A549 (cell line): ENCODE measurements at regions not wholly inside any gene's neighbourhood (a gene's known extent, or its start where the extent isn't known, plus 50 kb on each side); places are given as distances from the start of the nearest gene placed in this dataset.

Source experiments
- ATAC-seq, 2 experiments: fragments of 200-7000 bp in 1 of 2; fragments of >200 bp in 1 of 2; cut with Nextera tagmentation in 1 of 2; cut with Tn5 transposase in 1 of 2; 3 replicates each; pipeline versions ENCODE4 v1.8.0 to v1.9.1; 2018 to 2020; ENCODE audit warnings: mild to moderate bottlenecking in 1 of 2, moderate library complexity in 1 of 2
- CTCF ChIA-PET: fragments of 300-600 bp; sonication (Branson Sonifier 250); formaldehyde crosslinking; extraction: SDS; loops from one replicate; lab custom pipeline; 2021; ENCODE audit warnings: antibody characterized with exemption, inconsistent platforms; lab: Yijun Ruan, JAX
- POLR2A ChIA-PET: fragments of 350-600 bp; formaldehyde crosslinking; extraction: SDS; loops from one replicate; lab custom pipeline; 2021; ENCODE audit warnings: antibody characterized with exemption, inconsistent platforms; lab: Yijun Ruan, JAX
- DNase-seq, 2 experiments: peaks; one replicate each; pipeline versions ENCODE4 v3.0.0 to v3.0.0-alpha.2; 2011 to 2016; ENCODE audit warnings: low read depth in 1 of 2, low spot score in 1 of 2
- FAIRE-seq: peaks from 2 replicates; lab custom pipeline; 2011; peaks lifted over from hg19 to GRCh38; lab: Jason Lieb, UNC
- H3K27ac ChIP-seq, 2 experiments: fragments of >200 bp; sonication (Bioruptor Twin); formaldehyde crosslinking; 3 replicates each; pipeline ENCODE4 v1.5.1; 2016 to 2017
- H3K4me1 ChIP-seq: fragments of >200 bp; sonication (Bioruptor Twin); formaldehyde crosslinking; 3 replicates; pipeline ENCODE4 v1.6.1; 2016
- H3K4me2 ChIP-seq: fragments of >200 bp; sonication (Bioruptor Twin); formaldehyde crosslinking; 3 replicates; pipeline ENCODE4 v1.6.1; 2016
- H3K4me3 ChIP-seq: fragments of >200 bp; sonication (Bioruptor Twin); formaldehyde crosslinking; 3 replicates; pipeline ENCODE4 v1.5.1; 2016
- H3K9me3 ChIP-seq: fragments of >200 bp; sonication (Bioruptor Twin); formaldehyde crosslinking; 3 replicates; pipeline ENCODE4 v1.6.1; 2016
- BCL3 ChIP-seq: fragments of >200 bp; sonication (Bioruptor Twin); formaldehyde crosslinking; IDR thresholded peaks from 3 replicates; pipeline ENCODE4 v1.6.1; 2016
- CBX2 ChIP-seq: fragments of 200-600 bp; sonication (generic); IDR thresholded peaks from 2 replicates; pipeline ENCODE4 v1.6.1; 2016; ENCODE audit warnings: low read depth, mild to moderate bottlenecking, borderline replicate concordance
- CEBPB ChIP-seq, 2 experiments: fragments of >200 bp in 1 of 2; sonication (Bioruptor Twin) in 1 of 2; formaldehyde crosslinking in 1 of 2; IDR thresholded peaks; 2 replicates each; pipeline ENCODE4 v1.6.1; 2012 to 2016
- CHD2 ChIP-seq: fragments of 150-350 bp; IDR thresholded peaks from 2 replicates; pipeline ENCODE4 v1.6.1; 2014; ENCODE audit warnings: low read length; ENCODE audit not compliant: partially characterized antibody
- CHD4 ChIP-seq: fragments of 200-600 bp; sonication (generic); IDR thresholded peaks from 2 replicates; pipeline ENCODE4 v1.6.1; 2016; ENCODE audit warnings: antibody characterized with exemption, mild to moderate bottlenecking, borderline replicate concordance
- ELK1 ChIP-seq: fragments of 150-350 bp; IDR thresholded peaks from 2 replicates; pipeline ENCODE4 v1.6.1; 2014; ENCODE audit warnings: low read depth, mild to moderate bottlenecking, low read length
- EP300 ChIP-seq, 2 experiments: fragments of >200 bp; sonication (Bioruptor Twin); formaldehyde crosslinking; IDR thresholded peaks; 2 replicates in 1 of 2; 3 replicates in 1 of 2; pipeline ENCODE4 v1.6.1; 2016 to 2017
- FOSB ChIP-seq: fragments of 250-450 bp; sonication (Bioruptor Pico); IDR thresholded peaks from 2 replicates; pipeline ENCODE4 v1.5.0; 2020; ENCODE audit warnings: mild to moderate bottlenecking, moderate library complexity
- FOSL2 ChIP-seq, 2 experiments: fragments of 450-650 bp in 1 of 2; fragments of >200 bp in 1 of 2; sonication (Bioruptor Twin) in 1 of 2; formaldehyde crosslinking; IDR thresholded peaks; 2 replicates each; pipeline versions ENCODE4 v1.5.0 to v1.6.1; 2016 to 2020; ENCODE audit warnings: mild to moderate bottlenecking in 1 of 2, moderate library complexity in 1 of 2
- HES2 ChIP-seq: fragments of >200 bp; sonication (Bioruptor Twin); formaldehyde crosslinking; IDR thresholded peaks from 2 replicates; pipeline ENCODE4 v1.6.1; 2016
- HEYL ChIP-seq: fragments of 250-450 bp; sonication (Bioruptor Pico); IDR thresholded peaks from 2 replicates; pipeline ENCODE4 v1.8.0; 2021; ENCODE audit warnings: mild to moderate bottlenecking, moderate library complexity
- HMGXB4 ChIP-seq: fragments of 250-450 bp; sonication (Bioruptor Pico); IDR thresholded peaks from 2 replicates; pipeline ENCODE4 v1.5.0; 2021; ENCODE audit warnings: mild to moderate bottlenecking, moderate library complexity, borderline replicate concordance
- JUN ChIP-seq, 2 experiments: fragments of >200 bp; sonication (Bioruptor Twin); formaldehyde crosslinking; IDR thresholded peaks; 2 replicates in 1 of 2; 3 replicates in 1 of 2; pipeline ENCODE4 v1.6.1; 2016 to 2017
- KDM1A ChIP-seq: fragments of 200-600 bp; sonication (generic); IDR thresholded peaks from 2 replicates; pipeline ENCODE4 v1.6.1; 2016; ENCODE audit warnings: low read depth, mild to moderate bottlenecking
- MAFK ChIP-seq: fragments of 450-650 bp; IDR thresholded peaks from 2 replicates; pipeline ENCODE4 v1.6.1; 2014; ENCODE audit not compliant: partially characterized antibody
- NFE2L2 ChIP-seq: fragments of 150-350 bp; conservative IDR thresholded peaks from 2 replicates; pipeline ENCODE4 v1.6.1; 2014; ENCODE audit warnings: low read length
- PBX3 ChIP-seq: IDR thresholded peaks from 2 replicates; pipeline ENCODE4 v1.6.1; 2012
- RAD21 ChIP-seq, 2 experiments: fragments of >200 bp in 1 of 2; sonication (Bioruptor Twin) in 1 of 2; formaldehyde crosslinking in 1 of 2; IDR thresholded peaks in 1 of 2; conservative IDR thresholded peaks in 1 of 2; 2 replicates in 1 of 2; 3 replicates in 1 of 2; pipeline ENCODE4 v1.6.1; 2012 to 2018; ENCODE audit warnings: inconsistent platforms in 1 of 2
- RCOR1 ChIP-seq: fragments of 150-350 bp; IDR thresholded peaks from 2 replicates; pipeline ENCODE4 v1.6.1; 2014; ENCODE audit warnings: antibody characterized with exemption, low read length, low read depth
- RFX5 ChIP-seq: fragments of 450-650 bp; IDR thresholded peaks from 2 replicates; pipeline ENCODE4 v1.7.1; 2014; ENCODE audit warnings: antibody characterized with exemption, mild to moderate bottlenecking, moderate library complexity
- TP53 ChIP-seq: fragments of 250-450 bp; sonication (Bioruptor Pico); IDR thresholded peaks from 2 replicates; pipeline ENCODE4 v1.5.0; 2021; ENCODE audit warnings: mild to moderate bottlenecking, moderate library complexity
- ZC3H11A ChIP-seq: fragments of 450-650 bp; IDR thresholded peaks from 2 replicates; pipeline ENCODE4 v1.6.1; 2014; ENCODE audit warnings: antibody characterized with exemption, mild to moderate bottlenecking
- ZFP36 ChIP-seq: fragments of 450-650 bp; IDR thresholded peaks from 2 replicates; pipeline ENCODE4 v1.6.1; 2014; ENCODE audit warnings: borderline replicate concordance; ENCODE audit not compliant: partially characterized antibody
- ZNF302 ChIP-seq: fragments of 250-450 bp; sonication (Bioruptor Pico); IDR thresholded peaks from 2 replicates; pipeline ENCODE4 v1.9.0; 2021; ENCODE audit warnings: inconsistent platforms, mild to moderate bottlenecking, moderate library complexity
- WGBS: methylation state at CpG from one replicate; pipeline ENCODE4 v1.1.6; 2017; ENCODE audit errors: missing lambda C conversion rate; 5-methylcytosine and 5-hydroxymethylcytosine counted together

DNA sequence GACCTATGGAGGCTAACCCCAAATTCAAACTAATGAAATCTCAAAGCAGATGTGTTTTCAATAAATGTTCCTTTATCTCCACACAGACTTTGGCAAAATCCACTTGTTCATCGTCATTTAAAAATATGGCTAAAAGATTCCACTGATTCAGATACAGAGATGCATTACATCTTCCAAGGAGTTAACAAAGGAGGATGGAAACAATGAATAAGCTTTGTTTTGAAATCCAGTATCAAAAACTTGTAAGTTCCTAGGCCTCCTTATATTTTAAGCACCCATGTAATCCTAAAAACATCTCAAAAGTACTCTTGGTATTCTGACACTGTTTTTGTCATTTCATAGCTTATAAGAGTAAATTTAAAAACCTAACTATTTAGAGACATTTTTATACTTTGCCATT, 345.6 kb upstream of the ACTBL2 start:
- WGBS, result 98% methylated on average over 1 of the region's 1 CpG
- no peak overlapping the region for H3K4me2 ChIP-seq
- TF ChIP-seq FOSL2 (IDR thresholded peaks at IDR 0.05), result no peak
- no peak for TF ChIP-seq FOSL2 (CRISPR knock-in tag; IDR thresholded peaks at IDR 0.05)
- no peak for TF ChIP-seq ZC3H11A
- no peak for TF ChIP-seq ELK1
- TF ChIP-seq KDM1A, result no peak
- no peak for TF ChIP-seq CBX2
- no peak for TF ChIP-seq MAFK
- no peak for TF ChIP-seq PBX3
- no peak for TF ChIP-seq EP300 (IDR thresholded peaks at IDR 0.05)
- ChIA-PET POLR2A (no interaction called here), CTCF (no interaction called here)
- ATAC-seq (no peak), DNase-seq (no peak), FAIRE-seq (no peak)
- H3K27ac ChIP-seq, result no peak overlapping the region
- no peak overlapping the region for H3K4me3 ChIP-seq
- H3K9me3 ChIP-seq, result no peaks in the 10 kb centered on the region
- H3K4me1 ChIP-seq, result peaks cover 10% of the 10 kb centered on the region; the same call in 2 of the 3 replicates

DNA sequence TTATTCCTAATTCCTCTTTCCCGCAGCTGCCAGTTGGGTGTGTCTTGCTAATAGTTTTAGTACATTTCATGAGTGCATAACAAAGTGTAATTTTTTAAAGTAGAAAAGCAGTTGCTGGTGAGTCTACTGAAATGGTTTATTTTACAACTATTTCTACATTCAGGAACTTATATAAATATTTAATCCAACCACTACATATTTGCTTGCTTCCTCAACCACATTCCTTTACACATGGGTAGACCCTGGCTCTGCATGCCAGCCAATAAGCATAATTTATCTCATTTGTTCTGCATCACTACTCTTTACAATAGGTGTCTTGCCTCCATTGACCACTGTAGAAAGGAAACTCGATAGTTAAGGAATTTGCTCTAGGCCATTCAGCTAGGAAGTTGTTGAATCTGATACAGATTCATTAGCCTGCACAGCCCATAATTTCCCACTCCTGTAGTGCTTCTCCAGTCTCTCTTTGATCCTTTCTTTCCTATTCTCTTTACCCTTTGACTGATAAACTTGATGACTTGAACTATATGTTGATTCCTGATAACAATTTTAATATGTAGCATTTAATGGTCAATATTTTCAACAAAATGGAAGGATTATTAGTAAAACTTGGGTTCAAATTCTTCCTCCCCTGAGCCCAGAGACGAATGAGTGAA, 342.5 kb upstream of the ACTBL2 start:
- CTCF ChIA-PET, result interaction anchor here (1.3 to 1.5 kb wide), 2 partner anchors 9 to 527 kb away, joined by 3 to 5 read pairs; no protein-coding TSS in a partner anchor
- H3K4me1 ChIP-seq, result peaks cover 10% of the 10 kb centered on the region; the same call in 2 of the 3 replicates

GRCh38 chr5:57824623-57825022, 342.0 kb upstream of the ACTBL2 start:
- FAIRE-seq, result no peak

More for the DNA sequence above, 342.5 kb upstream of the ACTBL2 start:
- DNase-seq, result peak in 1 of 2 experiments; percentile 48
- FAIRE-seq, result peak; percentile 74
- Histone ChIP-seq H3K27ac (peak overlapping the region; percentile 21 to 78; a peak in 4 of 6 replicates), H3K4me2 (peak overlapping the region; percentile 0; the same call in 2 of the 3 replicates), H3K4me3 (no peak overlapping the region), H3K9me3 (peaks cover 16% of the 10 kb centered on the region; the same call in 2 of the 3 replicates)
- WGBS, result 30% methylated on average over 3 of the region's 3 CpGs
- peak in 1 of 2 experiments; percentile 61; a peak in 3 of 6 replicates for ATAC-seq
- POLR2A ChIA-PET, result no interaction called here
- peak in 1 of 2 experiments; percentile 46; a peak in 1 of 5 replicates for TF ChIP-seq EP300 (IDR thresholded peaks at IDR 0.05)
- no peak for TF ChIP-seq NFE2L2

More at GRCh38 chr5:57824623-57825022, 342.0 kb upstream of the ACTBL2 start:
- peak overlapping the region; percentile 0; the same call in 1 of the 3 replicates for H3K4me2 ChIP-seq
- TF ChIP-seq JUN (IDR thresholded peaks at IDR 0.05), result no peak
- TF ChIP-seq CEBPB (IDR thresholded peaks at IDR 0.05), result no peak
- TF ChIP-seq ZFP36, result no peak
- TF ChIP-seq RAD21 (conservative IDR thresholded peaks at IDR 0.05 in 1 of 2, IDR thresholded peaks at IDR 0.05 in 1 of 2), result no peak
- TF ChIP-seq MAFK, result no peak
- no peak for TF ChIP-seq RCOR1
- TF ChIP-seq RFX5, result no peak
- TF ChIP-seq EP300 (IDR thresholded peaks at IDR 0.05), result no peak
- TF ChIP-seq HMGXB4 (CRISPR knock-in tag), result no peak
- TF ChIP-seq FOSB (CRISPR knock-in tag), result no peak
- no peak for TF ChIP-seq ZC3H11A
- TF ChIP-seq CHD4, result no peak
- TF ChIP-seq HES2, result no peak
- TF ChIP-seq TP53 (CRISPR knock-in tag), result no peak
- TF ChIP-seq BCL3, result no peak
- no peak for TF ChIP-seq CHD2
- TF ChIP-seq HEYL, result no peak
- TF ChIP-seq ZNF302, result no peak
- peaks cover 10% of the 10 kb centered on the region; the same call in 2 of the 3 replicates for H3K4me1 ChIP-seq
- ChIA-PET CTCF (interaction anchor here (0.7 kb wide), 1 partner anchor 326 kb away, joined by 3 read pairs; no protein-coding TSS in a partner anchor), POLR2A (no interaction called here)
- H3K27ac ChIP-seq, result peak overlapping the region in 1 of 2 experiments; percentile 78; a peak in 4 of 6 replicates
- H3K9me3 ChIP-seq, result peaks cover 19% of the 10 kb centered on the region
- ATAC-seq (no peak), DNase-seq (no peak)
- 72% methylated on average over 2 of the region's 2 CpGs for WGBS
- H3K4me3 ChIP-seq, result no peak overlapping the region
